ENCODE measurements at regions not wholly inside any gene's neighbourhood (a gene's known extent, or its start where the extent isn't known, plus 50 kb on each side); places are given as distances from the start of the nearest gene placed in this dataset.

GRCh38 chr10:62634576-62634975 lies 169.9 kb upstream of the ADO start:
- DNase-seq = no peak

GRCh38 chr10:62635127-62635526 lies 169.4 kb upstream of the ADO start:
- DNase-seq = no peak

- no peak for DNase-seq
These were observed 167.7 kb upstream of the ADO start for GRCh38 chr10:62636825-62637248.

- no peak for DNase-seq
These were observed 167.1 kb upstream of the ADO start for GRCh38 chr10:62637249-62638061.

GRCh38 chr10:62638062-62638477 lies 166.4 kb upstream of the ADO start:
- no peak for DNase-seq

GRCh38 chr10:62639144-62639543 lies 165.4 kb upstream of the ADO start:
- no peak for DNase-seq

- no peak for DNase-seq
These were observed 164.1 kb upstream of the ADO start for GRCh38 chr10:62640411-62640810.

GRCh38 chr10:62643606-62644587 lies 160.6 kb upstream of the ADO start:
- DNase-seq = no peak

GRCh38 chr10:62647375-62648092 lies 157.0 kb upstream of the ADO start:
- no peak for DNase-seq

GRCh38 chr10:62648921-62649320 lies 155.6 kb upstream of the ADO start:
- no peak for DNase-seq

- no peak for DNase-seq
These were observed 154.1 kb upstream of the ADO start for GRCh38 chr10:62650411-62650810.

GRCh38 chr10:62651341-62651740 lies 153.2 kb upstream of the ADO start:
- no peak for DNase-seq

- DNase-seq = no peak
These were observed 152.4 kb upstream of the ADO start for GRCh38 chr10:62652114-62652513.

- no peak for DNase-seq
These were observed 152.0 kb upstream of the ADO start for GRCh38 chr10:62652564-62652963.

- DNase-seq = no peak
These were observed 151.3 kb upstream of the ADO start for GRCh38 chr10:62653254-62653653.

- DNase-seq = no peak
These were observed 149.6 kb upstream of the ADO start for GRCh38 chr10:62654966-62655336.

GRCh38 chr10:62655337-62655994 lies 149.1 kb upstream of the ADO start:
- DNase-seq = no peak

GRCh38 chr10:62657244-62657835 lies 147.2 kb upstream of the ADO start:
- no peak for DNase-seq

GRCh38 chr10:62658516-62658915 lies 146.0 kb upstream of the ADO start:
- no peak for DNase-seq

GRCh38 chr10:62661143-62661542 lies 143.4 kb upstream of the ADO start:
- DNase-seq = no peak

GRCh38 chr10:62662486-62662885 lies 142.0 kb upstream of the ADO start:
- DNase-seq = no peak

GRCh38 chr10:62665771-62666170 lies 138.7 kb upstream of the ADO start:
- DNase-seq = no peak
